GM11168 (cell line): ENCODE measurements at regions not wholly inside any gene's neighbourhood (a gene's known extent, or its start where the extent isn't known, plus 50 kb on each side); places are given as distances from the start of the nearest gene placed in this dataset.

ENCODE experiments used
- in situ Hi-C: fragments of 300-500 bp; cut with MboI; formaldehyde crosslinking; loops from one replicate; pipeline ENCODE4 v1.12.0; 2022; ENCODE audit warnings: low sequenced_read_pairs; ENCODE audit not compliant: unreplicated experiment

GRCh38 chr2:129623783-129624182, 355.7 kb upstream of the RAB6C start:
- in situ Hi-C loops, result no loop called here

- in situ Hi-C loops, result no loop called here
Observed at GRCh38 chr2:129627437-129627836, 352.0 kb upstream of the RAB6C start.

- in situ Hi-C loops, result no loop called here
Observed at GRCh38 chr2:129636692-129637091, 342.8 kb upstream of the RAB6C start.

- in situ Hi-C loops, result no loop called here
Observed at GRCh38 chr2:129641371-129641770, 338.1 kb upstream of the RAB6C start.

GRCh38 chr2:129642526-129643043, 336.9 kb upstream of the RAB6C start:
- in situ Hi-C loops, result no loop called here

- in situ Hi-C loops, result no loop called here
Observed at GRCh38 chr2:129645335-129645734, 334.1 kb upstream of the RAB6C start.

- in situ Hi-C loops, result no loop called here
Observed at GRCh38 chr2:129646107-129646506, 333.4 kb upstream of the RAB6C start.

- in situ Hi-C loops, result no loop called here
Observed at GRCh38 chr2:129653246-129653645, 326.2 kb upstream of the RAB6C start.

GRCh38 chr2:129654331-129654730, 325.1 kb upstream of the RAB6C start:
- in situ Hi-C loops, result no loop called here

GRCh38 chr2:129656081-129656598, 323.3 kb upstream of the RAB6C start:
- in situ Hi-C loops, result no loop called here

- in situ Hi-C loops, result no loop called here
Observed at GRCh38 chr2:129658430-129658829, 321.0 kb upstream of the RAB6C start.

GRCh38 chr2:129661935-129662334, 317.5 kb upstream of the RAB6C start:
- in situ Hi-C loops, result no loop called here

- in situ Hi-C loops, result no loop called here
Observed at GRCh38 chr2:129667577-129667976, 311.9 kb upstream of the RAB6C start.

GRCh38 chr2:129672521-129672920, 306.9 kb upstream of the RAB6C start:
- in situ Hi-C loops, result no loop called here

- in situ Hi-C loops, result no loop called here
Observed at GRCh38 chr2:129673234-129673633, 306.2 kb upstream of the RAB6C start.

GRCh38 chr2:129673847-129674711, 305.4 kb upstream of the RAB6C start:
- in situ Hi-C loops, result no loop called here

GRCh38 chr2:129678751-129679150, 300.7 kb upstream of the RAB6C start:
- in situ Hi-C loops, result no loop called here

- in situ Hi-C loops, result no loop called here
Observed at GRCh38 chr2:129681788-129682187, 297.7 kb upstream of the RAB6C start.

GRCh38 chr2:129689653-129690448, 289.6 kb upstream of the RAB6C start:
- in situ Hi-C loops, result no loop called here

- in situ Hi-C loops, result no loop called here
Observed at GRCh38 chr2:129695496-129695895, 284.0 kb upstream of the RAB6C start.

GRCh38 chr2:129698593-129698992, 280.9 kb upstream of the RAB6C start:
- in situ Hi-C loops, result no loop called here
